Epithelial cell of proximal tubule (primary cell): ENCODE measurements at regions not wholly inside any gene's neighbourhood (a gene's known extent, or its start where the extent isn't known, plus 50 kb on each side); places are given as distances from the start of the nearest gene placed in this dataset.
"Not testable (repeated sequence)": the region's sequence is repeated elsewhere in the genome, so short reads cannot be mapped to it uniquely, and the experiment has no call there.

ENCODE experiments used
- DNase-seq: peaks from one replicate; pipeline ENCODE4 v3.0.0-alpha.2; 2011; ENCODE audit warnings: low read depth
- H3K4me3 ChIP-seq: 2 replicates; pipeline ENCODE4 v1.5.1; 2011; ENCODE audit warnings: low read depth, mild to moderate bottlenecking, low read length
- TF ChIP-seq, protein P1 (sequence below): conservative IDR thresholded peaks from 2 replicates; pipeline ENCODE4 v1.5.1; 2012; ENCODE audit warnings: low read depth, mild to moderate bottlenecking, low read length

- no peak overlapping the region for H3K4me3 ChIP-seq
- no peak for DNase-seq
- TF ChIP-seq, protein P1, sequence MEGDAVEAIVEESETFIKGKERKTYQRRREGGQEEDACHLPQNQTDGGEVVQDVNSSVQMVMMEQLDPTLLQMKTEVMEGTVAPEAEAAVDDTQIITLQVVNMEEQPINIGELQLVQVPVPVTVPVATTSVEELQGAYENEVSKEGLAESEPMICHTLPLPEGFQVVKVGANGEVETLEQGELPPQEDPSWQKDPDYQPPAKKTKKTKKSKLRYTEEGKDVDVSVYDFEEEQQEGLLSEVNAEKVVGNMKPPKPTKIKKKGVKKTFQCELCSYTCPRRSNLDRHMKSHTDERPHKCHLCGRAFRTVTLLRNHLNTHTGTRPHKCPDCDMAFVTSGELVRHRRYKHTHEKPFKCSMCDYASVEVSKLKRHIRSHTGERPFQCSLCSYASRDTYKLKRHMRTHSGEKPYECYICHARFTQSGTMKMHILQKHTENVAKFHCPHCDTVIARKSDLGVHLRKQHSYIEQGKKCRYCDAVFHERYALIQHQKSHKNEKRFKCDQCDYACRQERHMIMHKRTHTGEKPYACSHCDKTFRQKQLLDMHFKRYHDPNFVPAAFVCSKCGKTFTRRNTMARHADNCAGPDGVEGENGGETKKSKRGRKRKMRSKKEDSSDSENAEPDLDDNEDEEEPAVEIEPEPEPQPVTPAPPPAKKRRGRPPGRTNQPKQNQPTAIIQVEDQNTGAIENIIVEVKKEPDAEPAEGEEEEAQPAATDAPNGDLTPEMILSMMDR, result no peak
Observed at GRCh38 chr7:14988941-14989340, 86.4 kb upstream of the DGKB start.

GRCh38 chr7:14978687-14979086, 76.1 kb upstream of the DGKB start:
- no peak for DNase-seq
- H3K4me3 ChIP-seq, result no peak overlapping the region
- TF ChIP-seq, protein P1, result no peak

- DNase-seq, result no peak
- TF ChIP-seq, protein P1, result no peak
- H3K4me3 ChIP-seq, result no peak overlapping the region
Observed at GRCh38 chr7:14974688-14975087, 72.1 kb upstream of the DGKB start.

DNA sequence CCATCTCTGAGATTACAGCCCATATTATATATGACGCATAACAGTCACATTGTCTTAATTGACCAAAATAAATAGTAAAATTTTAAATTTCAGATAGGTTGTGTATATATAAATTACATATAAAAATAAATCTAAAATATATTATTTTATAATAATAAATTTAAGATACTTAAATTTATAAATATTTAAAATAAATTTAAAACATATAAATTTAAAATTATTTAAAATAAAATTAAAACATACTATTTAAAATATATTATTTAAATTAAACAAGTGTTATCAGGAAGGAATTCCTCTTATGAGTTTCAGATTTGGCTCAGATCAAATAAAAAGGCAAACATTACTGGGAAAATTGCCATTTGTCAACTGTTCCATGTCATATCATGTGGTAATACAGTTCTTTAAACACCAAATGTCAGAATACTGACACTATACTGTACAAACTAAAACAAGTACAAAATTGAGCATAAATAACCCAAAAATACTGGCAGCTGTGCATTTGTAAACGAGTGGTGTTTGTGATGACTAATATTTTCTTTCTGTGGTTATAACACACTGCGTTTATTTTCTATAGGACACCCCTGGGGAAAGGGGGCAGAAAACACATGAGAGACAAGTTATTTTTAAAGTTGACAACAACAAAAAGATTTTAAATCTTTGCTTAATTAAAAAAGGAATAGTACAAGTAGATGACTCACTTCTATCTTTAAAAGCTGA, 71.3 kb upstream of the DGKB start:
- DNase-seq, result no peak
- TF ChIP-seq, protein P1, result no peak
- H3K4me3 ChIP-seq, result no peak overlapping the region

DNA sequence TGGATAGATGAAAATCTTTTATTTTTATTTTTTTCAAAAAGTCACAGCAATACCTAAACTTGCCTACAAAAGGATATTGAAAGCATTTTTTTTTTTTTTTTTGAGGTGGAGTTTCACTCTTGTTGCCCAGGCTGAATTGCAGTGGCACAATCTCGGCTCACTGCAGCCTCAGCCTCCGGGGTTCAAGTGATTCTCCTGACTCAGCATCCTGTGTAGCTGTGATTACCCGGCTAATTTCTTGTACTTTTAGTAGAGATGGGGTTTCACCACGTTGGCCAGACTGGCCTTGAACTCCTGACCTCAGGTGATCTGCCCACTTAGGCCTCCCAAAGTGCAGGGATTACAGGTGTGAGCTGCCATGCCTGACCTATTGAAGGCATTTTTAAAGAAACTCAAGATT, 69.1 kb upstream of the DGKB start:
- H3K4me3 ChIP-seq, DNase-seq: not testable (repeated sequence)

DNA sequence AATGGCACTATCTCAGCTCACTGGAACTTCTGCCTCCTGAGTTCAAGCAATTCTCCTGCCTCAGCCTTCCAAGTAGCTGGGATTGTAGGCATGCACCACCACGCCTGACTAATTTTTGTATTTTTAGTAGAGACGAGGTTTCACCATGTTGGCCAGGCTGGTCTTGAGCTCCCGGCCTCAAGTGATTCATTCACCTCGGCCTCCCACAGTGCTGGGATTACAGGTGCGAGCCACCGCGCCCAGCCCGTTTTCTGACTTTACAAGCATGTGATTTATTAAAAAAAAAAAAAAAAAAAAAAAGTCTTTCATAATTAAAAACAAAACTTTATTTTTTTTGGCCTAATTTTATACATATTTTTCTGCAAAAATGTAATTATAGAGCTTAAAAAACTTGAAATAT, 64.8 kb upstream of the DGKB start:
- not testable (repeated sequence) for H3K4me3 ChIP-seq, DNase-seq

DNA sequence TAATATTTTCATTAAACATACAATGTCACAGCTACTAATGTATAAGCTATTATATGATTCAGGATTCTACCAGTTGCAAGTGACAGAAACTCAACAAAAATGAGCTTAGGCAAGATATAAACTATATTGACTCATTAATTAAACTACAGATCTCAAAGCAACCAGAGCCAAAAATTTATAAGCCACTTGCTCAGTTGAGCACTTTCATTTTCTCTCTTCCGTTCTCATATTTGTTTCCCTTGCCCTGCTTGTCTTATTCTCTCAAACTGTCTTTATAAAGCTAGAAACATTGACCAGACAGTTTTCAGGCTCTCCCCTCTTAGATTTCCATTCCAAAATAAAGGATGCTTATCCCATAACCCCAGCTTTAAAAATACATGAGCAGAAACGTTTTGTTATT, 60.2 kb upstream of the DGKB start:
- H3K4me3 ChIP-seq, result no peak overlapping the region
- no peak for DNase-seq
- TF ChIP-seq, protein P1, result no peak

DNA sequence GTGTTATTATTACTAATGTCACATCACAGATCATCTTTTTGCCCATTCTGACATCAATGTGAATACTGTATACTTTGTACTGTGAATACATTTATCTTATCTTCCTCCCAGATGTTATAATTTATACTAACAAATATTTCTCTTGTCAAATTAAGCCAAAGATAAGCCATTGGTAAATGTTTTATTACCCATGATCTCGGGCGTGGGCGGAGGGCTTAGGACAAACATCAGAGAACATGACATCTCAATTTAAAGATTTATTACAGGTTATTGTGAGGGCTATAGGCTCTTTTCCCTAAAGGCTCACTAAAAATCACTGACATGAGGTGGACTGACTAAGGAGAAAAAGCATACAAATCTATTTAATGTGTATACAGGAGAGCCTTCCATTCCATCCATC, 58.2 kb upstream of the DGKB start:
- TF ChIP-seq, protein P1, result no peak
- DNase-seq, result no peak
- H3K4me3 ChIP-seq, result no peak overlapping the region
